ENCODE measurements at regions not wholly inside any gene's neighbourhood (a gene's known extent, or its start where the extent isn't known, plus 50 kb on each side); places are given as distances from the start of the nearest gene placed in this dataset.

DNA sequence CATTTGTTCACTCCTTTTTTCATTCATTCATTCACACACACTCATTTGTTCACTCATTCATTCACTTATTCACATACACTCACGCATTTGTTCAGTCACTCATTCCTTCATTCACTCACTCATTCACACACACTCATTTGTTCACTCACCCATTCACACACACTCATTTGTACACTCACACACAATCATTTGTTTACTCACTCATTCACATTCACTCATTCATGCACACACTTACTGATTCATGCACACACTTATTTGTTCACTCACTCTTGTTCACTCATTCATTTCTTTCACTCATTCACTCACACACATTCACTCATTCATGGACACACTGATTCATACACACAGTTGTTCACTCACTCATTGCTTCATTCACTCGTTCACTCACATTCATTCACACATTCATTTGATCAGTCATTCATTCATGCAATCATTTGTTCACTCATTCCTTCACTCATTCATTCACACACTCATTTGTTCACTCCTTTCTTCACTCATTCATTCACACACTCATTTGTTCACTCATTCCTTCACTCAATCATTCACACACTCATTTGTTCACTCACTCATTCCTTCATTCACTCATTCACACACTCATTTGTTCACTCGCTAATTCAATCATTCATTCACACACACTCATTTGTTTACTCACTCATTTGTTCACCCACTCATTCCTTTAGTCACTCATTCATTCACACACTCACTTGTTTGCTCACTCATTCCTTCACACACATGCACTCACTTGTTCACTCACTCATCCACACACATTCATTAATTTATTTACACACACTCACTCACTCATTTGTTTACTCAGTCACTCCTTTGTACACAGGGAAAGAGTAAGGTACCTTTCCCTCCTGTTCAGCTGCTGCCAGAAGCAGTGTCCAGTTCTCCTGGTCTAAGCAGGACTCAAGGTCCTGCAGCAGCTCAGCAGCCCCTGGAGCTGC is 50.7 kb upstream of the BHLHE23 start:
- Histone ChIP-seq H3K9ac (ENCODE audit: insufficient read length) (no peak overlapping the region), H3K27ac (no peak overlapping the region), H3K9me3 (ENCODE audit: low read depth, low read length) (no peaks in the 10 kb centered on the region), H3K36me3 (ENCODE audit: insufficient read depth, low read length) (no peaks in the 10 kb centered on the region), H3K4me3 (no peak overlapping the region)
- DNase-seq (ENCODE audit: low read depth, low spot score) = no peak
- no peak for TF ChIP-seq POLR2AphosphoS5 (IDR thresholded peaks at IDR 0.05; ENCODE audit: borderline replicate concordance, low read depth, low read length)
- no peak for TF ChIP-seq FOXP2 (optimal IDR thresholded peaks at IDR 0.05; ENCODE audit: control extremely low read depth, extremely low read length, insufficient read depth)
- no peak for TF ChIP-seq EZH2 (IDR thresholded peaks at IDR 0.05)

DNA sequence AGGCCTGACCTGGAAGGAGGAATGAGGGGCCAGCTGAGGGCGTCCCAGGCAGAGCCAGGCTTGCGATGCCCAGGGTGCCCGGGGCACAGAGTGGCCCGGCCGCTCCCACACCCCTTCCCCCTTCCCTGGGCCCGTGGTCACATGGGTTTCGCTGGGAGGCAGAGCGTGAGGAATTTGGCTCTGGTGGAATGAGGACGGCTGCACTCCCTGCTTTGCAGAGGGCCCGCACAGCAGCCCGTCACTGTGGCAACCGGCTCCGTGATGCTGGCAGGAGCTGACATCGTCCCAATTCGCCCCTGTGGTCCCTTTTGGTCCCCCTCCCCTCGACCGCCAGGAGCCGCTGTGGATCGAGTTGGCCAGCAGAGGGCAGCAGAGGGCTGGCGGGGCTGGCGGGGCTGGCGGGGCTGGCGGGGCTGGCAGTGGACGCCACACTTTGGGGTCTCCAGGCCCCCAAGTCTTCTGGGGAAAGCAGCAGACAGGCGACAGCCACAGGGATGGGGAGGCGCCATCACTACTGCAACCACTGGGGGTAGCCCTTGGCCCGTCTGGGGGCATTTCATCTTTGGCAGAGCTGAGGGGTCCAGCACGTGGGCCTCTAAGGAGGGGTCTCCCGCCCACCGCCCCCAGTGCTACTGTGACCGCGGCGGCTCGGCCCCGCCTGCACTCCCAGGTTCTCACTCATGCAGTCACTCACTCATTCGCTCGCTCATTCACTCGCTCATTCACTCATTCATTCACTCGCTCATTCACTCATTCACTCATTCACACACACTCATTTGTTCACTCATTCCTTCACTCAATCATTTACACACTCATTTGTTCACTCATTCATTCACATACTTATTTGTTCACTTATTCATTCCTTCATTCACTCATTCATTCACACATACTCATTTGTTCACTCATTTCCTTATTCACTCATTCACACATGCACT is 49.7 kb upstream of the BHLHE23 start:
- no peaks in the 10 kb centered on the region for H3K36me3 ChIP-seq (ENCODE audit: insufficient read depth, low read length)
- H3K9ac ChIP-seq (ENCODE audit: insufficient read length) = no peak overlapping the region
- no peak overlapping the region for H3K4me3 ChIP-seq
- H3K9me3 ChIP-seq (ENCODE audit: low read depth, low read length) = no peaks in the 10 kb centered on the region
- TF ChIP-seq EZH2 (IDR thresholded peaks at IDR 0.05) (no peak), POLR2AphosphoS5 (IDR thresholded peaks at IDR 0.05; ENCODE audit: borderline replicate concordance, low read depth, low read length) (no peak), FOXP2 (optimal IDR thresholded peaks at IDR 0.05; ENCODE audit: control extremely low read depth, extremely low read length, insufficient read depth) (no peak)
- H3K27ac ChIP-seq = no peak overlapping the region
- no peak for DNase-seq (ENCODE audit: low read depth, low spot score)

Measured in SK-N-MC (cell line).